ENCODE measurements at regions not wholly inside any gene's neighbourhood (a gene's known extent, or its start where the extent isn't known, plus 50 kb on each side); places are given as distances from the start of the nearest gene placed in this dataset.

DNA sequence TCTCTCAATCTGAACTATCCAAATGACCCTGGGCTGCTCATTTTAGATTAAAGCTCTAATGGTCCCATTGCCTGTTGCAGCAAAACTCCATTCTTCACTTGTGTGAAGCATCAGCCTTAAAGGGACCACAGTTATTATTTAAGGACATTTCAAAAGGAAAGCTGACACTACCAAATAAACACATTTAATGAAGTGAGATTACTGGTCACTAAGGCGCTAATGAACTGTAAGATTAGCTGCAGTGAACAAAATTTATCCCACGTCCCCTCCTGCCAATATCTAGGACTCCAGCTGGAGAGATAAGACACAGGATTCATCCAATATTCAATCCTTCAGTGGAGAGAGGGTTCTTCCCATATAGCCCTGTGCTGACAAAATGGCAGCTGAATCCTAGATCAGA, 1029.2 kb upstream of the SEL1L start:
- TF ChIP-seq, protein P1, sequence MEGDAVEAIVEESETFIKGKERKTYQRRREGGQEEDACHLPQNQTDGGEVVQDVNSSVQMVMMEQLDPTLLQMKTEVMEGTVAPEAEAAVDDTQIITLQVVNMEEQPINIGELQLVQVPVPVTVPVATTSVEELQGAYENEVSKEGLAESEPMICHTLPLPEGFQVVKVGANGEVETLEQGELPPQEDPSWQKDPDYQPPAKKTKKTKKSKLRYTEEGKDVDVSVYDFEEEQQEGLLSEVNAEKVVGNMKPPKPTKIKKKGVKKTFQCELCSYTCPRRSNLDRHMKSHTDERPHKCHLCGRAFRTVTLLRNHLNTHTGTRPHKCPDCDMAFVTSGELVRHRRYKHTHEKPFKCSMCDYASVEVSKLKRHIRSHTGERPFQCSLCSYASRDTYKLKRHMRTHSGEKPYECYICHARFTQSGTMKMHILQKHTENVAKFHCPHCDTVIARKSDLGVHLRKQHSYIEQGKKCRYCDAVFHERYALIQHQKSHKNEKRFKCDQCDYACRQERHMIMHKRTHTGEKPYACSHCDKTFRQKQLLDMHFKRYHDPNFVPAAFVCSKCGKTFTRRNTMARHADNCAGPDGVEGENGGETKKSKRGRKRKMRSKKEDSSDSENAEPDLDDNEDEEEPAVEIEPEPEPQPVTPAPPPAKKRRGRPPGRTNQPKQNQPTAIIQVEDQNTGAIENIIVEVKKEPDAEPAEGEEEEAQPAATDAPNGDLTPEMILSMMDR (conservative IDR thresholded peaks at IDR 0.05; ENCODE audit: low read length): no peak
- H3K4me3 ChIP-seq (ENCODE audit: low read length): no peak overlapping the region
- no peak for DNase-seq (ENCODE audit: low read depth)

DNA sequence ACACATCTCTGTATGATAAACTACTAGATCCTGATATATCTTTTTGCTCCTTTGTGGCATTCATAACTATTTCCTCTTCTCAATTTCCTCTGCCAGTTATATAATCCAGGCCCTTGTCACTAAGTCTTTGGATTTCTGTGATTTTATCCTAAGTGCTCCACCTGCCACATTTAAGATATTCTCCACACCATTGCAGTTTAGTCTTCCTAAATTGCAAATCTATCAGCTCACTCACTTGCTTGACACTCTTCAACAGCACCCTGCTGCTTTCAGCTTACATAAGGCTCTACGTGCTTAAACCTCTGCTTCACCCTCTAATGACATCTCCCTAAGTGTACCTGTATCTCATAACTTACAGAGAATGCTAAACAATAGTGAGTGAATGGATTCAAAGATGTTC, 1032.2 kb upstream of the SEL1L start:
- no peak for DNase-seq (ENCODE audit: low read depth)
- TF ChIP-seq, protein P1 (conservative IDR thresholded peaks at IDR 0.05; ENCODE audit: low read length): no peak
- H3K4me3 ChIP-seq (ENCODE audit: low read length): no peak overlapping the region

DNA sequence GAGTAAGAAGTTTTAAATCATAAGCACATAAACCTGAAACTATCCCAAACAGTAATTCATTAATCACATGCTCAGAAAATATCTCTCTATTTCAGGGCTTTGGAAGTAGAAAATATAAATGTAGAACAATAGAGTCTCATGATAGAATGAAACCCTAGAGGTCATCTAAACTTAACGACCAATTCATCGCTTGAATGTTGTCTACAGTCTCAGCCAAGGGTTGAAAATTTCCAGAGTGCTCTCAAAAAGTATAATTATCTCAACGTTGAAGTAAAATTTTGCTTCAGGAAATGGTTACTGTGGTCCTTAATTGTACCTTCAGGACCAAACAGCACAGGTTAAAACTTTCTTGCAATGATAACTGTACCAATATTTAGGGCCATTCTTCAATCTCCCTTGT, 1053.6 kb upstream of the SEL1L start:
- H3K4me3 ChIP-seq (ENCODE audit: low read length): no peak overlapping the region
- no peak for DNase-seq (ENCODE audit: low read depth)
- TF ChIP-seq, protein P1 (conservative IDR thresholded peaks at IDR 0.05; ENCODE audit: low read length): no peak

DNA sequence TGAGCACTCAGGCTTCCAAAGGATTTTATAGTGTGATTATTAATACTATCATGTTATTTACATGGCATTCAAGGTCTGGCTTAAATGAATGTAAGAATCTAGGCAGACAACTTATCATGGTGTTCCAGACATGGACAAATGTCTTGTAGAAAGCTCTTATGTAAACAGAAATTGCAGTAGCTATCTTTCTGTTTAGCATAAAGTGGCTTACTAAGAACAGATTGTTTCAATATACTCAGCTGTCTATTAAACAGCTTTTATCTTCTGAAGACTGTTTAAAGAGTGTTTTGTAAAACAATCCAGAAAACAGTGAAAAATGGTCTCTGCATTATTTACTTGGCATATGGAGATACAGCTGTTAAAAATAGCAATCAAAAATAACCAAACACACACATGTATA, 1061.8 kb upstream of the SEL1L start:
- TF ChIP-seq, protein P1 (conservative IDR thresholded peaks at IDR 0.05; ENCODE audit: low read length): no peak
- DNase-seq (ENCODE audit: low read depth): no peak
- H3K4me3 ChIP-seq (ENCODE audit: low read length): no peak overlapping the region

DNA sequence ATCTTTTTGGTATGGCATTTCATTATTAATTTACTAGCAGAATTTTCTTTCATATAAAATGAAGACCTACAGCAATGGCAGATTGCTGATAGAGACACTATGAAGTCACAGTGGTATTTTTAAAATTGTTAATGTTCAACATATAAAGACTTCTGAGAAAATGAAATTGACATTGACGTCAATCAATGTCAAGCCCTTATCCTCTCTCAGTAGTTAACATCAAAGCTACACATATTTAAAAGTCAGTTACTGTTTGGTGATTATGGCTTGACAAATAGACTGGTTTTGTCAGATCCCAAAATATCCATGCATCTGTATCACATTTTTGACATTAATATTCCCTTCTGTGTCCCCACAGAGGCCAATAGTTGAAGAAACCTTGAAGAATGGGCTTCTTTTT, 1069.1 kb upstream of the SEL1L start:
- no peak for DNase-seq (ENCODE audit: low read depth)
- no peak overlapping the region for H3K4me3 ChIP-seq (ENCODE audit: low read length)
- TF ChIP-seq, protein P1 (conservative IDR thresholded peaks at IDR 0.05; ENCODE audit: low read length): no peak

DNA sequence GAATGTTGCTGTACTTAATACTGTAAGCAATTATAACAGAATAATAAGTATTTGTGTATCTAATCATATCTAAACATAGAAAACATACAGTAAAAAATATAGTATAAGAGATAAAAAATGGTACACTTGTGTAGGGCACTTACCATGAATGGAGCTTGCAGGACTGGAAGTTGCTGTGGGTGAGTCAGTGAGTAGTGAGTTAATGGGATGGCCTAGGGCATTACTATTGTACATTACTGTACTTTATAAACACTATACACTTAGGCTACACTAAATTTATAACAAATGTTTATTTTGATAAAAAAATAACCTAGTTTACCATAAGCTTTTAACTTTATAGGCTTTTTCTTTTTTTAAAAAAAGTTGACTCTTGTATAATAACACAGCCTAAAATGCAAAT, 1071.2 kb upstream of the SEL1L start:
- TF ChIP-seq, protein P1 (conservative IDR thresholded peaks at IDR 0.05; ENCODE audit: low read length): no peak
- no peak for DNase-seq (ENCODE audit: low read depth)
- no peak overlapping the region for H3K4me3 ChIP-seq (ENCODE audit: low read length)

DNA sequence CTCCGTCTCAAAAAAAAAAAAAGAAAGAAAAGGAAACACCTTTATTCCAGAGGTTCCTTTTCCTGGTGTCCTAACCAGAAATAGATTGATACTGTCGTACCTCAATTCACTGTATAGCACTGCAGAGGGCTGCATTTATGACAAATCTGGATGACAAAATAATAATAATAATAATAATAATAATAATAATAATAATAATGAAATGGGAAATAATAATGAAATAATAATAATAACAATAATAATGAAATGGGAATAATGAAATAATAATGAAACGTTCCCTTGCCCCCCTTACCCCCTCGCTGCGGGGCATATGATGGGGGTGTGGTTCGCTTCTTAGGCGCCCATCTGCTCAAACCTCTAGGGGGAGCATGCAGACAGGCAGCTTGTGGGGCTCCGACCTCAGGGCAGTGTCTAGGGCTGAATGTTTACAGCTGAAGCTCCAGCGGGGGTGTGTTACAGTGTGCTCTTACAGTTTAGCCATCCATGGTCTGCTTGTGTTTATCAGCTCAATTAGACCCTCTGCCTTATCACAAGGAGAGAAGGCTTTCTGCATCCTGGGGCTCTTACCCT, 1088.3 kb upstream of the SEL1L start:
- TF ChIP-seq, protein P1 (conservative IDR thresholded peaks at IDR 0.05; ENCODE audit: low read length): no peak
- no peak for DNase-seq (ENCODE audit: low read depth)
- no peak overlapping the region for H3K4me3 ChIP-seq (ENCODE audit: low read length)
